ENCODE measurements at regions not wholly inside any gene's neighbourhood (a gene's known extent, or its start where the extent isn't known, plus 50 kb on each side); places are given as distances from the start of the nearest gene placed in this dataset.

DNA sequence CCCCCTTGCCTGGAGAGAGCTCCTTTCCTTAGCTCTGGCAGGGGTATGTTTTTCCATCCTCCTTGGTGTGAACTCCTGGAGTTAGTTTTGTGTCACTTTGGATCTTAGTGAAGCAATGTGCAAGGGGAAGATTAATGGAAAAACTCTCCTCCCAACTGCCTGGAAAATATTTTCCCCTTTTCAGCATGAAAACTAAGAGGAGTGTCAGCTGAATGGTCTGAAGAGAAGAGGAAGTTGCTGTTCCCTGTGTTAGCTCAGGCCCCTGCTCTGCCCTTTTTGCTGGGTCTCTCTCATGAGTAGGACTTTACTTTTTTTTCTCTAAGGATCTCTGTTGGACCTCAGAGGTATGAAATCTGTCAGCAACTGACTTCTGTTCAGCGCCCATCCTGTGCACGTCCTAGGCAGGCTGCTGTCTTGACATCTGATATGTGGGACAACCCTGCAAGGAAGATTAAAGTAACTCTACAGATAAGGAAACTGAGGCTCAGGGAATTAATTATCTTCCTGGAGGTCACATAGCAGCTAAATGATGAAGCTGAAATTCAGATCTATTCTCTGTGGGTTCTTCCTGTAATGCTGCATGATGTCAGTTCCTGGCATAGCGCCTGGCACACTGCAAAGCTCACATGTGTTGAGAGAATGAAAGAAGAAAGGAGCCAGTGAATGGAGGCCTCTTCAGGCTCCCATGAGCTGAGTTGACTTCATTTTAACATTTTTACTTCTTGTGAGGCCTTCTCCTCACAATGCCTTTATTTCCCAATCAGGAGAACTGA lies 109.7 kb upstream of the GALNT15 start:
- TF ChIP-seq, protein P1, sequence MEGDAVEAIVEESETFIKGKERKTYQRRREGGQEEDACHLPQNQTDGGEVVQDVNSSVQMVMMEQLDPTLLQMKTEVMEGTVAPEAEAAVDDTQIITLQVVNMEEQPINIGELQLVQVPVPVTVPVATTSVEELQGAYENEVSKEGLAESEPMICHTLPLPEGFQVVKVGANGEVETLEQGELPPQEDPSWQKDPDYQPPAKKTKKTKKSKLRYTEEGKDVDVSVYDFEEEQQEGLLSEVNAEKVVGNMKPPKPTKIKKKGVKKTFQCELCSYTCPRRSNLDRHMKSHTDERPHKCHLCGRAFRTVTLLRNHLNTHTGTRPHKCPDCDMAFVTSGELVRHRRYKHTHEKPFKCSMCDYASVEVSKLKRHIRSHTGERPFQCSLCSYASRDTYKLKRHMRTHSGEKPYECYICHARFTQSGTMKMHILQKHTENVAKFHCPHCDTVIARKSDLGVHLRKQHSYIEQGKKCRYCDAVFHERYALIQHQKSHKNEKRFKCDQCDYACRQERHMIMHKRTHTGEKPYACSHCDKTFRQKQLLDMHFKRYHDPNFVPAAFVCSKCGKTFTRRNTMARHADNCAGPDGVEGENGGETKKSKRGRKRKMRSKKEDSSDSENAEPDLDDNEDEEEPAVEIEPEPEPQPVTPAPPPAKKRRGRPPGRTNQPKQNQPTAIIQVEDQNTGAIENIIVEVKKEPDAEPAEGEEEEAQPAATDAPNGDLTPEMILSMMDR (IDR thresholded peaks at IDR 0.05; ENCODE audit: borderline replicate concordance, insufficient read depth, low read depth, low read length) = no peak
- H3K4me3 ChIP-seq (ENCODE audit: low read depth, low read length) = no peak overlapping the region

DNA sequence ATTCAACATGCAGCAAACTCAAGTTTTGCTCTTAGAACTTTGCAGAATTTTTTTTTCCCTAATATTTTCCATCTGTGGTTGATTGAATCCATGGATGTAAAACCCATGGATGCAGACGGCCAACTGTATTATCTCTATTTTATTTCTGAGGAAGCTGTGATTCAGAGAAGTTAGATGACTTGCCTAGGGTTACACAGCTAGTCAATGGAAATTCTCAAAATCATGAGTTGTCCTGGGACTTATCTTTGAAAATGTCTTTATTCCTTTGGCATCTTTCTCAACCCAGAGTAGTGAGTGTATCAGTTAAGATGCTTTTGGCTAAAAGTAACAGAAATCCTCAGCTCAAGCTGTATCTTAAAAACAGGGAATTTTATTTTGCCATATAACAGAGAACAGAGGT lies 107.9 kb upstream of the GALNT15 start:
- no peak overlapping the region for H3K4me3 ChIP-seq (ENCODE audit: low read depth, low read length)
- TF ChIP-seq, protein P1 (IDR thresholded peaks at IDR 0.05; ENCODE audit: borderline replicate concordance, insufficient read depth, low read depth, low read length) = no peak

DNA sequence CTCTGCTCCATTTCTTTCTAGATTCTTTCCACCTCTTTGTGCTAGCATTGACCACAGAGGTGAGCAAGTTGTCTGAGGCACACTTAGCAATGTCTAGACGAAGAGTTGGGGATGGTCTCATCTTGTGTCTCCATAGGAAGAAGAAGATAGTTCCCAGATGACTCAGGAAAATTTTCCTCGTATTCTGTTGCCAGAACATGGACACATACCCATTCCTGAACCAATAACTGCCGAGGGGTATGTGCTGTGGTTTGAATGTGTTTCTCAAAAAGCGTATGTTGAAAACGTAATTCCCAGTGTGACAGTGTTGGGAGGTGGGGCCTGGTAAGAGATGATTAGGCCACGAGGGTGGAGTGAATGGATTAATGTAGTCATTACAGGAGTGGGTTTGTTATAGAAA lies 107.5 kb upstream of the GALNT15 start:
- TF ChIP-seq, protein P1 (IDR thresholded peaks at IDR 0.05; ENCODE audit: borderline replicate concordance, insufficient read depth, low read depth, low read length) = no peak
- H3K4me3 ChIP-seq (ENCODE audit: low read depth, low read length) = no peak overlapping the region

DNA sequence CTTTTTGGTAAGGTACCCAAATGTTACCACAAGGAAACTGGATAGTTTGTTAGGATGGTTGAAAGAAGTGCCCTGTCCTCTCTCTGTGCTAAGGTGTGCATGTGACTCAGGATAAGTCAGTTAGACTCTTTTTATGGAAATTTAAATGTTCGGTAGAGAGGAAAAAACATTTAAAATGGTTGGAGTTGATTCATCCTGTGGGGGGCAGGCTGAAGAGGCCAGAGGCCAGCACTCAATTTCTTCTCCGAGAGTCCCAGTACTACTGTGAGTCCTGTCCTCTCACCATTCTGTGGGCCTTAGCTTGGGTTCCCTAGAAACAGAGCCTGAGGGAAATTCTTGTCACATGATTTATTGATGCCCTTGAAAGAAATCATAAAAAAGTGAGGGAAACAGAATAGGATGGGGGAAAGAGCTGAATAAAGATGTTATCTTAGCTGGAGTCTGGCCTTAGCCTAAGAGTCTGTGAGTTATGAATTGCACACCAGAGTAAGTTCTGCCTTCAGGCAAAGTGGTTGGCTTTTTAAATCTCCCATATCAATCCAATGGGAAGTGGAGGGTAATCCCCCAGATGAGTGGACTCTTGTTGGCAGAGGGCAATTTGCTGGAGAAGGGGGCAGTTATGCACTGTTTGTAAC lies 106.5 kb upstream of the GALNT15 start:
- TF ChIP-seq, protein P1 (IDR thresholded peaks at IDR 0.05; ENCODE audit: borderline replicate concordance, insufficient read depth, low read depth, low read length) = no peak
- H3K4me3 ChIP-seq (ENCODE audit: low read depth, low read length) = no peak overlapping the region

DNA sequence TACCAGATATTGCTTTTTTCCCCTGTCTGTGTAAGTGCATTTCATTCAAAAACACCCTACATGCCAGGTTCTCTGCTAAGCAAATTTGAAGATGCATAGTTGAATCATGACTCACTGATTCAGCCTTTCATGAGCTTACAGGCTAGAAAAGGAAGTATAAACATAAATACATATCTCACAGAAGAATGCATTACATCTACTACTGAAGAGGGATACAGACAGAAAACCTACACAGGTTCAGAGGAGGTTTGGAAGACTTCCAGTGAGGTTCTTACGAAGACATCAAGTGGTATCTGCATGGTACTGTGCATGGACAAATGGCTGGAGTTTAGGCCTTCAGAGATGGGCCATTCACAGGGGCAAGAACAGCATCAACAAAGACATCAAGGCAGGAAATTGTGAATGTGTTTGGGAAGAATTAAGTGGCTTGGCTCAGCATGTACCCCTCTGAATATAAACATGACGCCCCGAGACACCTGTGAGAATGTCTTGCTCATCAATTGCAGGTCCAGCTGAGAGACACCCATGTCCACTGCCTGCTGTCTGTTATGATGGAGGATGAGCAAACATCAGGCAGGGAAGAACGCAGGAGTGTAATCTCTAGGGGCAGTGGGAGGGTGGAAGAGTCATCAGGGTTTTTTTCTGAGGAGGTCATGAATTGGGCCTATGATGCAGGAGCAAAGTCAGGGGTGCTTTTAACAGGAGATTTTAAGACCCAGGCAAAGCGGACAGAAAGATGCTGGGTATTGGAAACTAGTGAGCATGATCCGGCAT lies 105.1 kb upstream of the GALNT15 start:
- TF ChIP-seq, protein P1 (IDR thresholded peaks at IDR 0.05; ENCODE audit: borderline replicate concordance, insufficient read depth, low read depth, low read length) = no peak
- no peak overlapping the region for H3K4me3 ChIP-seq (ENCODE audit: low read depth, low read length)

DNA sequence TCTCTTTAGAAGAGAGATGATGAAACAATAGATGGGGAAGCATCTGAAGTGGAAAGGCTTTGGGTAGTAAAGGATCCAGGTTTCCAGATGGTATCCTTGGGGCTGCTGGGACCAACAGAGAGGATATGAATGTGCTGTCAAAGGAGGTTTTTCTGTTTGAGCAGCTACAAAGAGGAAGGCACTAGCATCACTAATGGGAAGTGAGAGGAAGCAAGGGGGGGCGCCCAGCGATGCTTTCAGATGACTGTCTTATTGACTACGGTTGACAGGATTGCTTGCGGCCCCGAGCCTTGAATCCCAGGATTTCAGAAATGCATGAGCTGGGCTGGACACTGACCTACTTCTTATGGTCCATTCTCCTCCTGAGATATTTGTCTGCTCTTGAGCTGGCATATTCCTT lies 103.8 kb upstream of the GALNT15 start:
- H3K4me3 ChIP-seq (ENCODE audit: low read depth, low read length) = no peak overlapping the region
- TF ChIP-seq, protein P1 (IDR thresholded peaks at IDR 0.05; ENCODE audit: borderline replicate concordance, insufficient read depth, low read depth, low read length) = no peak
